DMS53 treated with DMSO at 0.1 percent for 48 hours (cell line): ENCODE measurements at regions not wholly inside any gene's neighbourhood (a gene's known extent, or its start where the extent isn't known, plus 50 kb on each side); places are given as distances from the start of the nearest gene placed in this dataset.

Source experiments
- DNase-seq: peaks from one replicate; lab custom pipeline; 2025; ENCODE audit not compliant: unreplicated experiment; lab: John Stamatoyannopoulos, UW

GRCh38 chr10:108409306-108409705 lies 1244.8 kb upstream of the SORCS1 start:
- DNase-seq: no peak

GRCh38 chr10:108404155-108404554 lies 1239.6 kb upstream of the SORCS1 start:
- DNase-seq: no peak

- no peak for DNase-seq
These were observed 1235.0 kb upstream of the SORCS1 start for GRCh38 chr10:108399465-108399864.

- DNase-seq: no peak
These were observed 1228.6 kb upstream of the SORCS1 start for GRCh38 chr10:108393089-108393488.

- no peak for DNase-seq
These were observed 1227.8 kb upstream of the SORCS1 start for GRCh38 chr10:108392286-108392685.

- DNase-seq: no peak
These were observed 1224.2 kb upstream of the SORCS1 start for GRCh38 chr10:108388706-108389105.

GRCh38 chr10:108385963-108386362 lies 1221.5 kb upstream of the SORCS1 start:
- DNase-seq: no peak

- no peak for DNase-seq
These were observed 1219.9 kb upstream of the SORCS1 start for GRCh38 chr10:108384378-108384777.

- DNase-seq: no peak
These were observed 1214.3 kb upstream of the SORCS1 start for GRCh38 chr10:108378779-108379178.

- DNase-seq: no peak
These were observed 1211.2 kb upstream of the SORCS1 start for GRCh38 chr10:108375691-108376090.

GRCh38 chr10:108374991-108375390 lies 1210.5 kb upstream of the SORCS1 start:
- no peak for DNase-seq

- DNase-seq: no peak
These were observed 1201.0 kb upstream of the SORCS1 start for GRCh38 chr10:108365541-108365940.

GRCh38 chr10:108363576-108363975 lies 1199.1 kb upstream of the SORCS1 start:
- DNase-seq: no peak

- no peak for DNase-seq
These were observed 1198.5 kb upstream of the SORCS1 start for GRCh38 chr10:108362961-108363360.

- no peak for DNase-seq
These were observed 1197.8 kb upstream of the SORCS1 start for GRCh38 chr10:108362296-108362695.

GRCh38 chr10:108360187-108360586 lies 1195.7 kb upstream of the SORCS1 start:
- no peak for DNase-seq

- peak; percentile 41 for DNase-seq
These were observed 1194.4 kb upstream of the SORCS1 start for GRCh38 chr10:108358912-108359311.

GRCh38 chr10:108352771-108353170 lies 1188.3 kb upstream of the SORCS1 start:
- no peak for DNase-seq

- no peak for DNase-seq
These were observed 1183.7 kb upstream of the SORCS1 start for GRCh38 chr10:108348215-108348614.

- no peak for DNase-seq
These were observed 1181.6 kb upstream of the SORCS1 start for GRCh38 chr10:108346066-108346465.

- DNase-seq: no peak
These were observed 1173.6 kb upstream of the SORCS1 start for GRCh38 chr10:108338146-108338545.

GRCh38 chr10:108336836-108337235 lies 1172.3 kb upstream of the SORCS1 start:
- no peak for DNase-seq

GRCh38 chr10:108327706-108328105 lies 1163.2 kb upstream of the SORCS1 start:
- no peak for DNase-seq

- no peak for DNase-seq
These were observed 1158.8 kb upstream of the SORCS1 start for GRCh38 chr10:108323274-108323798.
